Natural killer cell (primary cell): ENCODE measurements at regions not wholly inside any gene's neighbourhood (a gene's known extent, or its start where the extent isn't known, plus 50 kb on each side); places are given as distances from the start of the nearest gene placed in this dataset.
"Not testable (repeated sequence)": the region's sequence is repeated elsewhere in the genome, so short reads cannot be mapped to it uniquely, and the experiment has no call there.

Experiments used
- ATAC-seq, 3 donors: fragments of 150-1000 bp in 2 of 3; fragments of 200-7000 bp in 1 of 3; cut with Tn5 transposase; 1 replicate in 1 of 3; 2 replicates in 2 of 3; pipeline ENCODE4 v1.10.0; 2021; ENCODE audit warnings: mild to moderate bottlenecking in 2 of 3, moderate library complexity in 2 of 3
- DNase-seq, 2 donors: peaks; one replicate each; pipeline versions ENCODE4 v3.0.0 to v3.0.0-alpha.2; 2013 to 2021; ENCODE audit warnings: mixed read lengths in 1 of 2
- H3K27ac ChIP-seq: one replicate; pipeline ENCODE4 v1.5.1; 2013; ENCODE audit warnings: mild to moderate bottlenecking, low read length
- H3K27me3 ChIP-seq: one replicate; pipeline ENCODE4 v1.6.1; 2013; ENCODE audit warnings: low read length; ENCODE audit not compliant: control insufficient read depth, insufficient read depth
- H3K36me3 ChIP-seq: one replicate; pipeline ENCODE4 v1.6.1; 2013; ENCODE audit warnings: low read length; ENCODE audit not compliant: control insufficient read depth, insufficient read depth
- H3K4me1 ChIP-seq: one replicate; pipeline ENCODE4 v1.6.1; 2013; ENCODE audit warnings: low read length; ENCODE audit not compliant: control insufficient read depth, insufficient read depth
- H3K4me3 ChIP-seq: one replicate; pipeline ENCODE4 v1.5.1; 2013; ENCODE audit warnings: low read length
- H3K9me3 ChIP-seq: one replicate; pipeline ENCODE4 v1.6.1; 2013; ENCODE audit warnings: low read length; ENCODE audit not compliant: control insufficient read depth, insufficient read depth
- H3K27ac Mint-ChIP-seq, 2 donors: one replicate each; pipeline ENCODE4 v1.8.0; 2022; ENCODE audit warnings: mild to moderate bottlenecking in 2 of 2, mixed read lengths in 2 of 2, moderate library complexity in 1 of 2
- H3K27me3 Mint-ChIP-seq, 2 donors: one replicate each; pipeline ENCODE4 v1.8.0; 2022; ENCODE audit warnings: low read depth in 2 of 2, mixed read lengths in 2 of 2
- H3K36me3 Mint-ChIP-seq: one replicate; pipeline ENCODE4 v1.8.0; 2022; ENCODE audit warnings: mixed read lengths
- H3K4me1 Mint-ChIP-seq, 2 donors: one replicate each; pipeline ENCODE4 v1.8.0; 2022; ENCODE audit warnings: mixed read lengths in 2 of 2
- H3K4me3 Mint-ChIP-seq: one replicate; pipeline ENCODE4 v1.8.0; 2022; ENCODE audit warnings: mild to moderate bottlenecking, moderate library complexity, mixed read lengths
- H3K9me3 Mint-ChIP-seq, 2 donors: one replicate each; pipeline ENCODE4 v1.8.0; 2022; ENCODE audit warnings: mixed read lengths in 2 of 2
- CTCF ChIP-seq: fragments of 200-600 bp; IDR thresholded peaks from one replicate; pipeline ENCODE4 v1.8.0; 2022; ENCODE audit warnings: antibody characterized with exemption
- WGBS: methylation state at CpG from one replicate; pipeline ENCODE4 v1.1.7; 2013; ENCODE audit warnings: missing lambda C conversion rate; ENCODE audit not compliant: insufficient coverage; 5-methylcytosine and 5-hydroxymethylcytosine counted together
- intact Hi-C: fragments of 100-400 bp; cut with micrococcal nuclease; formaldehyde crosslinking; loops from one replicate; pipeline ENCODE4 v1.14.2; 2022

- no peaks in the 10 kb centered on the region for H3K27me3 ChIP-seq
- no peak for ATAC-seq
- H3K36me3 ChIP-seq, result no peaks in the 10 kb centered on the region
- H3K4me3 ChIP-seq, result no peak overlapping the region
- Mint-ChIP-seq H3K9me3 (peaks cover 0 to 4% of the 10 kb centered on the region in 2 donors), H3K4me1 (no peaks in the 10 kb centered on the region), H3K27ac (no peak overlapping the region), H3K4me3 (no peak overlapping the region), H3K36me3 (no peaks in the 10 kb centered on the region), H3K27me3 (no peaks in the 10 kb centered on the region)
- DNase-seq, result no peak
- intact Hi-C loops, result no loop called here
- no peak for TF ChIP-seq CTCF
- H3K9me3 ChIP-seq, result peaks cover 3% of the 10 kb centered on the region
- H3K4me1 ChIP-seq, result no peaks in the 10 kb centered on the region
- no peak overlapping the region for H3K27ac ChIP-seq
Measured at GRCh38 chr12:74595696-74596095, 58.1 kb downstream of the ATXN7L3B start.

GRCh38 chr12:74598819-74599218, 61.2 kb downstream of the ATXN7L3B start:
- Histone ChIP-seq H3K27me3 (no peaks in the 10 kb centered on the region), H3K9me3 (peaks cover 3% of the 10 kb centered on the region), H3K4me3 (no peak overlapping the region), H3K27ac (no peak overlapping the region), H3K36me3 (no peaks in the 10 kb centered on the region), H3K4me1 (no peaks in the 10 kb centered on the region)
- intact Hi-C loops, result no loop called here
- Mint-ChIP-seq H3K27me3 (peaks cover 0 to 2% of the 10 kb centered on the region in 2 donors), H3K9me3 (peaks cover 2 to 4% of the 10 kb centered on the region in 2 donors), H3K27ac (no peak overlapping the region), H3K4me3 (no peak overlapping the region), H3K36me3 (no peaks in the 10 kb centered on the region), H3K4me1 (no peaks in the 10 kb centered on the region)
- ATAC-seq (no peak), DNase-seq (no peak)
- no peak for TF ChIP-seq CTCF

GRCh38 chr12:74599932-74600331, 62.3 kb downstream of the ATXN7L3B start:
- intact Hi-C loops, result no loop called here
- peaks cover 3% of the 10 kb centered on the region for H3K9me3 ChIP-seq
- no peak for ATAC-seq

GRCh38 chr12:74600817-74601216, 63.2 kb downstream of the ATXN7L3B start:
- H3K36me3 ChIP-seq, H3K27me3 Mint-ChIP-seq, H3K27ac ChIP-seq, H3K4me1 Mint-ChIP-seq, H3K4me1 ChIP-seq, H3K36me3 Mint-ChIP-seq, H3K9me3 ChIP-seq, H3K9me3 Mint-ChIP-seq, intact Hi-C loops, ATAC-seq, H3K4me3 Mint-ChIP-seq, H3K4me3 ChIP-seq, H3K27ac Mint-ChIP-seq, DNase-seq, H3K27me3 ChIP-seq: not testable (repeated sequence)

More at GRCh38 chr12:74599932-74600331, 62.3 kb downstream of the ATXN7L3B start:
- peaks cover 0 to 2% of the 10 kb centered on the region in 2 donors for H3K27me3 Mint-ChIP-seq
- no peaks in the 10 kb centered on the region for H3K36me3 Mint-ChIP-seq
- H3K4me3 ChIP-seq, result no peak overlapping the region
- 62% methylated on average over 1 of the region's 1 CpG for WGBS
- TF ChIP-seq CTCF, result no peak
- H3K9me3 Mint-ChIP-seq, result peaks cover 2 to 4% of the 10 kb centered on the region in 2 donors
- H3K36me3 ChIP-seq, result no peaks in the 10 kb centered on the region
- no peaks in the 10 kb centered on the region for H3K27me3 ChIP-seq
- H3K4me1 Mint-ChIP-seq, result no peaks in the 10 kb centered on the region
- no peak overlapping the region for H3K27ac Mint-ChIP-seq
- no peak overlapping the region for H3K4me3 Mint-ChIP-seq
- DNase-seq, result no peak
- H3K27ac ChIP-seq, result no peak overlapping the region
- H3K4me1 ChIP-seq, result no peaks in the 10 kb centered on the region
